ENCODE measurements at regions not wholly inside any gene's neighbourhood (a gene's known extent, or its start where the extent isn't known, plus 50 kb on each side); places are given as distances from the start of the nearest gene placed in this dataset.
"Not testable (repeated sequence)": the region's sequence is repeated elsewhere in the genome, so short reads cannot be mapped to it uniquely, and the experiment has no call there.

- DNase-seq = not testable (repeated sequence)
Measured at GRCh38 chr2:155879900-155880299, 452.6 kb downstream of the NR4A2 start.

DNA sequence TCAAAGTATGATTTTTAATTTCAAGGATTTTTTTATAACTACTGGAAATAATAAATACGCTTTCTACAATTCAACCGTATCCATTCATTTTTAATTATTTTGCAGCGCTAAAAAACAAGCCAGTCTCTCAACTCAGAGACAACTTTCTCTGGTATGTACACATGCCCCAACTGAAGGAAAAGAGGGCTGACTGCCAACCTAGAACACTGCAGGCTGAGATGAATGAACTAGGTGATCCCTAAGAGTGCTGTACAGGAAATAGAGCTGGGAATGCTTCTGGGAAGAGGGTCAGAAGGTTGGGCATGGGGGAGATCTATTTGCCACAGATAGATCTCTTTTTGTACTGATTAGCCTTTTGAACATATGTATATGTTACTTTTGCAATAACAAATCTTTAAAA is 460.1 kb downstream of the NR4A2 start:
- no peak for DNase-seq

- no peak for DNase-seq
Measured at GRCh38 chr2:155871940-155872339, 460.6 kb downstream of the NR4A2 start.

DNA sequence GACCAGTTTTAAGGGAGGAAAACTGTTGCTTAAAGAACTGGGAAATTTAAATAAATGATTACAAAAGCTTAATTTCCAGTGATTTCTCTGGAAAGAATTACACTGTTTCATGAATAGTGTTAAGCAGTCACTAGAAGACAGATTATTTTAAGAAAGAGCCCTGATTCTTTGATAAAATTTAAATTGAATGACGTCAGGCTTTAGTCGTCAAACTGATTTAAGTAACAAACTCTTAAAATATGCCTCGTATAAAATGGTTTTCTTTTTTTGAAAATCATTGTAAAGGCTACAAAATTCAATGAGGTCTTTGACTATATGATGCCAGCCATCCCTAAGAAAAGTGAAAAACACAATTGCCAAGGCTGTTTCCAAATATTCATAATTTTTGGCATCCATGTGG is 465.0 kb downstream of the NR4A2 start:
- DNase-seq = no peak

- DNase-seq = no peak
Measured at GRCh38 chr2:155866477-155866876, 466.0 kb downstream of the NR4A2 start.

- DNase-seq = no peak
Measured at GRCh38 chr2:155852156-155852555, 480.4 kb downstream of the NR4A2 start.

DNA sequence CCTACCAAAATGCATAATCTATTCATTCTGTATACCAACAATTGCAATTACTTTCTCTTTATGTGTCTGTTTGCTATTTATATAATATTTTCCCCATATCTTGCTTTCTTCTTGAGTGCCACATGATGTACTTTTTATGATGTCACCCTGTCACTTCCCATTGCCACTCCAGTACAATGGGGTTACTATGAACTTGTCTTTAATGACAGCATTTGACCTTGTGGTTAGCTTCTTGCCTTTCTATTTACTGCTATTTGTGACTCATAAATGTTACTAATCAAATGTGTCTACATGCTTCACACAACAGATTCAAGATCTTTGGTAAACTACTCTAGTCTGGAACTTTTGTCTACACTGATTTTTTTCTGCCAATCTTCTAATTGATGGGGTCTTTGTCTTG is 486.3 kb downstream of the NR4A2 start:
- DNase-seq = no peak

GRCh38 chr2:155844461-155844860 is 488.1 kb downstream of the NR4A2 start:
- DNase-seq = no peak

DNA sequence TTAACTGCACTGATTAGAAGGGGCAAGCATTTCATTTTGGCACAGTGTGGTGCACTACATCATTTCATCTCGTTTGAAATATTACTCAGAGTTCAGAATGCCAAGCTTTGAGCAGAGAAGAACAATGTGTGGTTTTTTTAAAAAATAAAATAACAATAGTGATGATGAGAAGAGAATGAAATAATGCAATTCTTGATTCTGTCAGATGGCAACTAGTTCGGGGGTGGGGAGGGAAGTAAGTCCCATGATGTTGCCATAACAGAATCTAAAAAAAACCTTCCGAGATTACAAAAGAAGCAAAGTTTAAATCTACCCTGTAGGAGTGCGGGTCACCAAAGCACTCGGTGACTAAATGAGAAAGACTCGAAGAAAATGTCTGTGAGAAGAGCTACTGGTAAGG is 490.4 kb downstream of the NR4A2 start:
- no peak for DNase-seq

- no peak for DNase-seq
Measured at GRCh38 chr2:155841442-155841841, 491.1 kb downstream of the NR4A2 start.

GRCh38 chr2:155840661-155841060 is 491.9 kb downstream of the NR4A2 start:
- DNase-seq = no peak

GRCh38 chr2:155839991-155840390 is 492.5 kb downstream of the NR4A2 start:
- no peak for DNase-seq

GRCh38 chr2:155839436-155839835 is 493.1 kb downstream of the NR4A2 start:
- no peak for DNase-seq

DNA sequence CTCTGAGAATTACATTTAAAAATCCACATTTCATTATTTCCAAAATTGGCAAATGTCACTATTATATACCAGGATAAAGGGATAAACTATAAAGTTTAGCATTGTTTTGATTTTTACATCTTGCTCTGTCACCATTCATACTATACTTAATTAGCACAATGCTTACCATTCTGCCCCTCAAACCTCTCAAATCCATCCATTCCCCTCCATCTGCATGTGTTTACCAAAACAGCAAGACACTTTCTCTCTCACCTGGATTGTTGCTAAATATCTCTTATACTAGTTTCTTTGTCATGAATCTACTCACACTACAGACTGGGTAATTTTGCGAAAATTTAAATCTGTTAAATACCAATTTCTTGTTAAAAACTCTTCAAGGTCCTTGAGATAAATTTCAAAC is 496.1 kb downstream of the NR4A2 start:
- no peak for DNase-seq

- no peak for DNase-seq
Measured at GRCh38 chr2:155830817-155831579, 501.5 kb downstream of the NR4A2 start.

DNA sequence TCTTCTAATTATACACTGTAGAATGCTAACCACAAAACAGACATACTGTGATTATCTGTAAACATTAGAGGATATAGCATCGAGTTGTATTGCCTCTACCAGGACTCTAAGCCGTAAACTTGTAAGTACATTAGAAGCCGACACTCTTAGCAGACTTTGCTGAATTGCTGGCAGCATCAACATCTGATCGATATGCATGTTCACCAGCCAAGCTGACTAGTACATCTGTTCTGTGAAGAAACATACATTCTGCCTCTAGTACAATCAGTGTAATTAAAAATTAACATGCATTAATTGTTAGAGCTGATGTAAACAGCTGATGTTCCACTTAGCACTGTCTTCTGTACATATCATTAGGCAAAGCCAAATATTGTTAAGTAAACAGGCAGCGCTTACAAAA is 502.2 kb downstream of the NR4A2 start:
- no peak for DNase-seq

DNA sequence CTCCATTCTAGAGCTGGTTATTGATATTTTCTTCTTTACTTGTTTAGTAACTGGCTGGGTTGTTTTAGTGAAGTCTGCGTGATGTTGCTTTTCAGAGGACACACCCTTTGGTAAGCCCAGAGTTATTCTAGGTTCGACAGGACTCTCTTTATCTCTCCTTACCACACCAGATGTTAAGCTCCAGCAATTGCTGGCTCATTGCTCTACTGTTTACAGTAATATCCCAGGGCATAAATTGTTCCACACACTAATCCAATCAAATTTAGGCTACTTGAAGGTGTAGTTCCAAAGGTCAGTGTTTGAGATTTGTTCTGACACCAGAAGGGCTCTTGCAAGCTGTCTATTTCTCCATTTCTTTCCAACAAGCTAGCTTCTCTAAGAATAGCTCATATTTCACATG is 506.6 kb downstream of the NR4A2 start:
- DNase-seq = no peak

DNA sequence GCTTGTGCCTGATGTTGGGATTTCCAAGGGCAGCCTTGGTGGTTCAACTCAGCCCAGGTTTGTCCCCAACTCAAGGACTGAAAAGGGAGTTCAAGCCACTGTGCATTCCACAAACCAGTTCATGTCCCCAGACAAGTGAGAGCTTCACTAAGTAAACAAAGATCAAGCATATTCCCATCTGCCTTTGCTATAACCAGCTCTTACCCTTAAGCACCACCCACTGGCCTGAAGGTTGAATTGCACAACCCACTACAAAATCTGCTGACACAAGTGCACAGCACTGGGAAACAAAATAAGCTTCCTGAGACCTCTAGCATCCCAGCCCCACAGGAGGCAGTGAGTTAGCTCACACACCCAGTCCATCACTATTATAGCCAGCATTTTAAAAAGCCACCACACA is 516.7 kb downstream of the NR4A2 start:
- DNase-seq = no peak

- no peak for DNase-seq
Measured at GRCh38 chr2:155815275-155815674, 517.2 kb downstream of the NR4A2 start.

DNA sequence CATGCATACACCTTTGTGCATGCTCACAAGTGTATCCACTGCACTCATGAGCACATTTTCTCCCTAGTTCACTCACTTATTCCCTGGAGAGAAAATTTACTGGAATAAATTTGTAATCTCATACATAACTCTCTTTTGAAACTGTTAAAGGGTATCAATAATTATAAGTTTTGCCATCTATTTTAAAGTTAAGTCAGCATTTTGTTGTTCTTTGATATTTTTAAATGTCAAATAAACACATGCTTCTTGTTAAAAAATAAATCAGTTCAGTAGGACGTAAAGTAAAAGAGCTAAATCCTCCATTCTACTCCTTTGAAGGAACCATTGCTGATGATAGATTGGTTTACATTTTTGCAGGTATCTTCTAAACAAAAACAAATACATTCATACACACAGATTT is 522.1 kb downstream of the NR4A2 start:
- DNase-seq = no peak

DNA sequence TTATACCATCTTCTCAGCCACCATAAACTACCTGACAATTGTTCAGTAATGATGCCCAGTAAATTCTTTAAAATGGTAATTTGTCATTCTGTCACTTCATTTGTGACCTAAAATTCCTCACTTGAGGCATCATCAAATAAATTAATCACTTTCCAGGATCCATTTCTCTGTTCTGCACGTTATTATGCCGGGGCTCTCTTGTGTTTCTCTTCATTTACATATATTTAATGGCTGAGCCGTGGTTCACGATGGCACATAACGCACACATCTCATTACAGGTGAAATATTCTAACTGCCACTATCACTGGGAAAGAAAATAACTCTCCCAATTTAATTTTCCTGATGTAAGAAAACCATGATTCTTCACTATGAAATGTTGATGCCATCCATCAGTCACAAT is 529.6 kb downstream of the NR4A2 start:
- DNase-seq = no peak

DNA sequence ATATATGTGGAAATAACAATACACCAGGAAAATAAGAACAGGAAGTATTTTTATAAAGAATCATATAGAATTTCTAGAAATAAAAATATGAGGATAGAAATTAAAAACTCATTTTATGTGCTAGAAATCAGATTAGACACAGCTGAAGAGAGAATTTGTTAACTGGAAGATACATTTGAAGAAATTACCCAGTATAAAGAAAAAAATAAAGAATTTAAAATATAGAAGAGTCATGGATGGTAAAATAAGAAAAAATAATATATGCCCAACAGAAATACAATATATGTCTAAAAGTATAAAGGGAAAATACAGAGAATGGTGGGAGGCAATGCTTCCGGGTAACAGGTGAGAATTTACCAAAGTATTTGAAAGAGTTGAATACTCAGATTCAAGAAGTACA is 539.9 kb downstream of the NR4A2 start:
- DNase-seq = no peak

- no peak for DNase-seq
Measured at GRCh38 chr2:155770516-155770915, 562.0 kb downstream of the NR4A2 start.

DNA sequence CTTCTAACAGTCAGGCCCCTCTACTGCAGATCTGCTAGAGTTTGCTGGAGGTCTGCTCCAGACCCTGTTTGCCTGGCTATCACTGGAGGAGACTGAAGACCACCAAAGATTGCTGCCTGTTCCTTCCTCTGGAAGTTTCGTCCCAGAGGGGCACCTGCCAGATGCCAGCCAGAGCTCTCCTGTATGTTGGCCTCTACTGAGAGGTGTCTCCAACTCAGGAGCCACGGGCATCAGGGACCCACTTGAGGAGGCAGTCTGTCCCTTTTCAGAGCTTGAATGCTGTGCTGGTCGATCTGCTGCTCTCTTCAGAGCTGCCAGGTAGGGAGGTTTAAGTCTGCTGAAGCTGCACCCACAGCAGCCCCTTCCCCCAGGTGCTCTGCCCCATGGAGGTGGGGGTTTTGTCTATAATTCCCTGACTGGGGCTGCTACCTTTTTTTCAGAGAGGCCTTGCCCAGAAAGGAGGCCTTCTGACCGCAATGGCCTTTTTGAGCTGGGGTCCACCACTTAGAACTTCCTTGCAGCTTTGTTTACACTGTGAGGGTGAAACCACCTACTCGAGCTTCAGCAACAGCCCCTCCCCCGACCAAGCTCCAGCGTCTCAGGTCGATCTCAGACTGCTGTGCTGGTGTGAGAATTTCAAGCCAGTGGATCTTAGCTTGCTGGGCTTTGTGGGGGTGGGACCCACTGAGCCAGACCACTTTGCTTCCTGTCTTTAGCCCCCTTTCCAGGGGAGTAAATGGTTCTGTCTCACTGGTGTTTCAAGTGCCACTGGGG is 566.0 kb downstream of the NR4A2 start:
- DNase-seq = no peak

- no peak for DNase-seq
Measured at GRCh38 chr2:155755481-155755880, 577.0 kb downstream of the NR4A2 start.
